Parathyroid adenoma (tissue), 2 donors: ENCODE measurements at regions not wholly inside any gene's neighbourhood (a gene's known extent, or its start where the extent isn't known, plus 50 kb on each side); places are given as distances from the start of the nearest gene placed in this dataset.

Source experiments
- H2AFZ ChIP-seq: fragments of 300-600 bp; sonication (generic); one replicate; pipeline ENCODE4 v1.7.0; 2017; ENCODE audit warnings: antibody characterized with exemption, mild to moderate bottlenecking
- H3K27ac ChIP-seq: fragments of 300-600 bp; sonication (generic); one replicate; pipeline ENCODE4 v1.7.0; 2017
- H3K27me3 ChIP-seq: fragments of 300-600 bp; sonication (generic); one replicate; pipeline ENCODE4 v1.7.0; 2017; ENCODE audit warnings: low read length; ENCODE audit not compliant: control insufficient read depth, insufficient read depth
- H3K36me3 ChIP-seq: fragments of 300-600 bp; sonication (generic); one replicate; pipeline ENCODE4 v1.7.0; 2017; ENCODE audit warnings: low read length; ENCODE audit not compliant: control insufficient read depth, insufficient read depth
- H3K4me1 ChIP-seq: fragments of 300-600 bp; sonication (generic); one replicate; pipeline ENCODE4 v1.7.0; 2017; ENCODE audit warnings: control low read depth
- H3K4me2 ChIP-seq: fragments of 300-600 bp; sonication (generic); one replicate; pipeline ENCODE4 v1.7.0; 2017; ENCODE audit warnings: low read length
- H3K4me3 ChIP-seq: fragments of 300-600 bp; sonication (generic); one replicate; pipeline ENCODE4 v1.7.0; 2017; ENCODE audit warnings: low read depth, low read length
- H3K79me2 ChIP-seq: fragments of 300-600 bp; sonication (generic); one replicate; pipeline ENCODE4 v1.7.0; 2017; ENCODE audit warnings: control low read depth
- H3K9ac ChIP-seq: fragments of 300-600 bp; sonication (generic); one replicate; pipeline ENCODE4 v1.7.0; 2017; ENCODE audit warnings: mild to moderate bottlenecking
- H3K9me3 ChIP-seq: fragments of 300-600 bp; sonication (generic); one replicate; pipeline ENCODE4 v1.7.0; 2017; ENCODE audit warnings: low read length; ENCODE audit not compliant: control insufficient read depth
- CTCF ChIP-seq: fragments of 300-600 bp; sonication (generic); IDR thresholded peaks from one replicate; pipeline ENCODE4 v1.7.0; 2017; ENCODE audit warnings: antibody characterized with exemption, mild to moderate bottlenecking
- donor health status: primary hyperparathyroidism.

- TF ChIP-seq CTCF, result no peak
- no peak overlapping the region for H3K9ac ChIP-seq
- H3K4me3 ChIP-seq, result no peak overlapping the region
- H3K27ac ChIP-seq, result no peak overlapping the region
- H3K36me3 ChIP-seq, result no peaks in the 10 kb centered on the region
- H3K27me3 ChIP-seq, result no peaks in the 10 kb centered on the region
- H2AFZ ChIP-seq, result no peak overlapping the region
- H3K4me2 ChIP-seq, result no peak overlapping the region
- H3K9me3 ChIP-seq, result no peaks in the 10 kb centered on the region
- H3K79me2 ChIP-seq, result no peaks in the 10 kb centered on the region
- no peaks in the 10 kb centered on the region for H3K4me1 ChIP-seq
These were observed 205.3 kb upstream of the WWC1 start for GRCh38 chr5:168086104-168086610.

- no peaks in the 10 kb centered on the region for H3K36me3 ChIP-seq
- no peaks in the 10 kb centered on the region for H3K9me3 ChIP-seq
- H3K4me1 ChIP-seq, result no peaks in the 10 kb centered on the region
- no peak overlapping the region for H3K27ac ChIP-seq
- H3K4me3 ChIP-seq, result no peak overlapping the region
- no peak for TF ChIP-seq CTCF
- H3K4me2 ChIP-seq, result no peak overlapping the region
- H2AFZ ChIP-seq, result no peak overlapping the region
- no peaks in the 10 kb centered on the region for H3K27me3 ChIP-seq
- H3K79me2 ChIP-seq, result no peaks in the 10 kb centered on the region
- no peak overlapping the region for H3K9ac ChIP-seq
These were observed 204.7 kb upstream of the WWC1 start for GRCh38 chr5:168086746-168087145.

GRCh38 chr5:168088410-168089173 is 202.9 kb upstream of the WWC1 start:
- Histone ChIP-seq H3K9ac (no peak overlapping the region), H3K27ac (no peak overlapping the region), H3K4me3 (no peak overlapping the region), H2AFZ (no peak overlapping the region), H3K79me2 (no peaks in the 10 kb centered on the region), H3K9me3 (no peaks in the 10 kb centered on the region), H3K27me3 (no peaks in the 10 kb centered on the region), H3K4me1 (no peaks in the 10 kb centered on the region), H3K4me2 (no peak overlapping the region), H3K36me3 (no peaks in the 10 kb centered on the region)
- TF ChIP-seq CTCF, result no peak

- TF ChIP-seq CTCF, result no peak
- Histone ChIP-seq H2AFZ (no peak overlapping the region), H3K27ac (no peak overlapping the region), H3K4me1 (no peaks in the 10 kb centered on the region), H3K9me3 (no peaks in the 10 kb centered on the region), H3K9ac (no peak overlapping the region), H3K79me2 (no peaks in the 10 kb centered on the region), H3K27me3 (no peaks in the 10 kb centered on the region), H3K36me3 (no peaks in the 10 kb centered on the region), H3K4me2 (no peak overlapping the region), H3K4me3 (no peak overlapping the region)
These were observed 202.1 kb upstream of the WWC1 start for GRCh38 chr5:168089201-168089887.
